ENCODE measurements at regions not wholly inside any gene's neighbourhood (a gene's known extent, or its start where the extent isn't known, plus 50 kb on each side); places are given as distances from the start of the nearest gene placed in this dataset.

GRCh38 chr1:224503161-224504118 lies 68.8 kb upstream of the WDR26 start:
- intact Hi-C loops (cut with DNase I) = no loop called here
- DNase-seq = peak; percentile 93
- ATAC-seq = peak; percentile 96 to 98

GRCh38 chr1:224504297-224505041 lies 69.9 kb upstream of the WDR26 start:
- ATAC-seq (no peak), DNase-seq (no peak)
- intact Hi-C loops (cut with DNase I) = no loop called here

GRCh38 chr1:224505454-224506093 lies 71.0 kb upstream of the WDR26 start:
- intact Hi-C loops (cut with DNase I) = no loop called here
- DNase-seq (no peak), ATAC-seq (no peak)

DNA sequence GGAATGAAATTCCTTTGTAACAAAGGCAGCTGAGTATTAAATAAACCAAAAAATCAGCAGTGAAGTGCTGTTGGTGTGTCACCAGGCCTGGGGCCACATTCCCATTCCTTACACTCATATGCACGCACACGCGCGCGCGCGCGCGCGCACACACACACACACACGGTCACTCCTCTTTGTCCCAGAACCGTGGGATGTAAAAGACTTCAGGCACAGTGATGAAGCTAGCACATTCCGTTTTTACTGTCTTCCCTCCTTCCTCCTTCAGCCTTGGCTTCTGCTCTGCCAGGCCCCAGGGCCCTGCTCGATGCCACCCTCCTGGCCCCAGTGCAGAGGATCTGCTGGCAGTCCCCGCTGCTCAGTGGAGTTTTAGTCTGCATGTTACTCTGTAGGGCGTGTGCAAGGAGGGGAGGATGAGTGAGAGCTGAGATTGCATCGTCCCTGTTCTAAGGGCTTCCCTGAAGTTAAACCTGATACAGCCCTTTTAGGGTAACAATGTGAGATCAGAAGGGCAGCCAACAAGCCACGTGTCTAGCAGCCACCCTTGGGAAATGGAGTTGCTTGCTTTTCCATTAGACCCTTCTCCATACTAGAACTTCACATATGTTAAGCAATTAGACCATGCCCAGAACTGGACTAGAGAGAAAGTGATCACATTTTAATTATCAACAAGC lies 71.7 kb upstream of the WDR26 start:
- ATAC-seq (no peak), DNase-seq (no peak)
- intact Hi-C loops (cut with DNase I) = no loop called here

DNA sequence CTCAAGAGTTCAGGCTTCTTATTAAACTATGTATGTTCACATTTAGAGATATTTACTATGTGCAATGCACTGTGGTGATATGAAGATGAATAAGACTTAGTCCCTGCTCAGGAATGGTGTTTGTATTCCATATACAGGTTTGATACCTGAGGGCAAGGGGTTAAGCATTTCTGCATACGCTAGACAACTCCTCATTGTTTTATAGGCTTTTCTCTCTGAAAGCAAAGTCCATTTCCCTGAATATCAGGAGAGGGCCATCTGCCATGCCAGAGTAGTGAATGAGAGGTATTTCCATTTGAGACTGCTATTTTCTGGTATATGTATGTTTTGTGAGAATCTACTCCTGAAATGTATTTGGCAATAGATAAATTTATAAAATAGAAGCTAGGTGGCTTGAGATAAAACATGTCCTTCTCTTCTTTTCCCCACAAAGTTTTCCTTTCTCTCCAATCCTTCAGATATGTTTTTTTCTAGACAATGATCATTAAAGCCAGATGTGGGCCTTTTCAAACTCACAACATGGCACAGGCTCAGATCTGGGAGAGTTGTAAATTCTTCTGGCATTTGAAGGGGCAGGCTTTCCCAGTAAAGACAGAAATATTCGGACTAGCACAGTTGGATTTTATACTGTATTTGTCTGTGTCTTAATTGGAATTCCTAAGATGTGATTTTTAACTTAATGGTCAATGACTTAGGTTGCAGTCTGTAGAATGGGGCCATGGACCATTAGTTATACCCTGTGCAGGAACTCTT lies 73.3 kb upstream of the WDR26 start:
- no peak for ATAC-seq
- DNase-seq = no peak
- intact Hi-C loops (cut with DNase I) = no loop called here

DNA sequence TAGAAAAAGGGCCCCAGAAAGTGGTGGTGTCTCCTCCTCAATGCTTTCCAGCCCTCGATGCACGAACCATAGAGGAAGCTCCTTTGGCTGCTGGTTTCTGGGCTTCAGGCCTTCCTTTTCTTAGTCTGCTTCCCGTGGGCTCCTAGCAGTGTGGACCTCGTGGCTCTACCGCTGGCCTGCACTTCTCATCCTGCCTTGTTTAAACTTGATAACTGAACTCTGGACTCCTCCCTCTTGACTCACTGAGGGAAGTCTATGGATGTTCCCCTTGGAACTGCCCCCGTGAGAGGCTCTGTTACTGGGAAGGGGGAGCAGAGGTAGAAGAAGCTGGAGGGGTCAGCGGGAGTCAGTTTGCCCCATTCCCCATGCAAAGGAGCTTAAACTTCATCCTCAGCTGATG lies 75.3 kb upstream of the WDR26 start:
- intact Hi-C loops (cut with DNase I) = loop anchor here (10.0 kb wide), 2 partner anchors 135 to 415 kb away; partner anchors contain the start of gene DNAH14 (in 1 of the 2)
- DNase-seq = no peak
- ATAC-seq = peak in 1 of 2 donors; percentile 19

GRCh38 chr1:224510880-224511645 lies 76.5 kb upstream of the WDR26 start:
- no peak for ATAC-seq
- no peak for DNase-seq
- intact Hi-C loops (cut with DNase I) = loop anchor here (10.0 kb wide), 2 partner anchors 134 to 414 kb away; partner anchors contain the start of gene DNAH14 (in 1 of the 2)

DNA sequence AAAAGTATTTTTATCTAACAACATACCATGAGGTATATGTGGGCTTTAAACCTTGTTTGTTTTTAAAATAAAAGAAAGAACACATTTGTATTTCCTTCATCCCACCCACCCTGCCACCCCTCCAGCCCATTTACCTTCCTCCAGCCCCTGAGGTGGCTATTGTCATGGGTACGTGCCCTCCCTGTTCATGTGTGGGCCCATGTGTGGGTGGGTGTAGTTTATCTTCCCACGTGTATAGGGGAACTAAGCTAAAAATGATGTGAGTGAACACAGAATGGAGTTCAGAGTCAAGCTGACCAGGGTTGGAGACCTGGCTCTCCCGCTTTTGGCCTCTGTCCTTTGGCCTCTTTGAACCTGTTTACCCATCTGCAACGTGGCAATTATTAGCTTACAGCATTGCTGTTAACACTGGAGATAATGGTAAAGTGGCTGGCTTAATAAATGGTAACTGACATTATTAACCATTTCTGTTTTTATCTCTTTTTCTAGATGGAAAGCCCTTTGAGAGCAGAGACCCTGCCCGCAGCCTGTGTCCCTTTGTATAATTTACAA lies 78.1 kb upstream of the WDR26 start:
- DNase-seq (no peak), ATAC-seq (no peak)
- intact Hi-C loops (cut with DNase I) = loop anchor here (10.0 kb wide), 2 partner anchors 132 to 412 kb away; partner anchors contain the start of gene DNAH14 (in 1 of the 2)

- intact Hi-C loops (cut with DNase I) = loop anchor here (10.0 kb wide), 2 partner anchors 131 to 411 kb away; partner anchors contain the start of gene DNAH14 (in 1 of the 2)
- DNase-seq = no peak
Measured at GRCh38 chr1:224513383-224513782, 78.8 kb upstream of the WDR26 start.

DNA sequence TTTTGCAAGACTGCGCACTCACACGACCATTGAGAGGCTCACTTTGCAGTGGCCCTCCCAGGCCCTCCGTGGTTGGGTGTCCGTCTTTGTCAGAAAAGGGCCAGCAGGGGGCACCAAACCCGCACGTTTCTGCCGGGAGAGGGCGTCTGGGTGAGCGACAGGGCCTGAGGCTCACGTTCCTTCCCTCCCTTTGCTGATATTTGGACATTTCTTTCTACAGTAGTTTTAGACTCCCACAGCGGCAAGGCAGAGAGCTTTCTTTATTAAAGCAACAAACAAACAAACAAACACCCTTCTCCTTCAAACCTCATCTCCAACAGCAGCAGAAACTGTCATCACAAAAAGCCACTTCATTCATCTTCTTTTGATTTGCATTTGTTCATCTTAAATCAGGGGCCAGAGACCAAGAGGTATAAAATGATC lies 79.2 kb upstream of the WDR26 start:
- intact Hi-C loops (cut with DNase I) = loop anchor here (2.0 to 10.0 kb wide), 4 partner anchors 131 to 411 kb away; partner anchors contain the start of gene DNAH14 (in 1 of the 2)
- DNase-seq (peak; percentile 84), ATAC-seq (peak; percentile 86 to 95)

More at GRCh38 chr1:224513383-224513782, 78.8 kb upstream of the WDR26 start:
- no peak for ATAC-seq

DNA sequence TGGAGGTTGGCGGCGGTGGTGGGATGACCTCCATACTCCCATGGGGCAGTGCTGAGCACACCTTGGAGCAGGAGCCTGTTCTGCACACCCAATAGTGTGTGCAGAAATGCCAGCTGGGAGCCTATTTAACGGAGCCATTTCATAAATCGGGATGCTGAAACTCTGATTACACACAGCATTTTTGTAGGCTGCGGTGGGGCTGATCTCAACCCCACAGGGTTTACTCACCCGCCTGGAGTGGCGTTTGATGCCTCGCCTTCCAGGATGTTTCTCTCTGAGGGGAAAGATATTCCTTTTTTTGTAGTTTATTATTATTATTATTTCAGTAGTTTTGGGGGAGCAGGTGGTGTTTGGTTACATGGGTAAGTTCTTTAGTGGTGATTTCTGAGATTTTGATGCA lies 82.6 kb upstream of the WDR26 start:
- DNase-seq (no peak), ATAC-seq (no peak)
- intact Hi-C loops (cut with DNase I) = loop anchor here (10.0 kb wide), 2 partner anchors 128 to 408 kb away; partner anchors contain the start of gene DNAH14 (in 1 of the 2)

GRCh38 chr1:224518528-224518927 lies 83.9 kb upstream of the WDR26 start:
- DNase-seq (no peak), ATAC-seq (no peak)
- intact Hi-C loops (cut with DNase I) = loop anchor here (10.0 kb wide), 2 partner anchors 126 to 406 kb away; partner anchors contain the start of gene DNAH14 (in 1 of the 2)

GRCh38 chr1:224519874-224520273 lies 85.3 kb upstream of the WDR26 start:
- intact Hi-C loops (cut with DNase I) = loop anchor here (10.0 kb wide), 2 partner anchors 125 to 405 kb away; partner anchors contain the start of gene DNAH14 (in 1 of the 2)
- DNase-seq (no peak), ATAC-seq (no peak)

DNA sequence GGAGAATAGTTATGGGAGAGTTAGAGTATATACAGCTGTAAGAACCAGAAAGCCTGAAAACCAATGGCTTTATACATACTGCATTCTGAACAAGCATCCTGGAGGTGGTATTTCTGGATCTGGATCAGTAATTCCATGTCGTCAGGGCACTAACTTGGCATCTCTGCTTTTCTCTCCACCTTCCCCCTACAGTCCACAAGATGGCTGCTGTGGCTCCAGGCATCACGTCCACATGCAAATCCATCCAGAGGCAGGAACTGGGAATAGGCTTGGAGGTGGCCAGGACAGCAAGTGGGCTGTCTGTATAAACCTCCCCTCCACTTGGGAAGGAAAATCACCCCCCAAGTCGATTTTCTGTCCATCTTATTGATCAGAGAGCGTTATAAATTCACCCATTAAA lies 86.2 kb upstream of the WDR26 start:
- DNase-seq (no peak), ATAC-seq (no peak)
- intact Hi-C loops (cut with DNase I) = no loop called here

GRCh38 chr1:224521904-224522734 lies 87.5 kb upstream of the WDR26 start:
- ATAC-seq (no peak), DNase-seq (no peak)
- intact Hi-C loops (cut with DNase I) = no loop called here

GRCh38 chr1:224523676-224524075 lies 89.1 kb upstream of the WDR26 start:
- DNase-seq = no peak
- ATAC-seq = no peak
- intact Hi-C loops (cut with DNase I) = no loop called here
